ENCODE measurements at regions not wholly inside any gene's neighbourhood (a gene's known extent, or its start where the extent isn't known, plus 50 kb on each side); places are given as distances from the start of the nearest gene placed in this dataset.
A peak's percentile ranks its signal among the peaks of the same experiment; 100 is the strongest.

GRCh38 chr13:70788074-70788473, 679.8 kb upstream of the KLHL1 start (continued):
- TF ChIP-seq IRF3 (IDR thresholded peaks at IDR 0.05; ENCODE audit: low read depth, low read length) = no peak
- TF ChIP-seq TCF12 (IDR thresholded peaks at IDR 0.05) = no peak
- TF ChIP-seq ZBTB33 (IDR thresholded peaks at IDR 0.05; ENCODE audit: borderline replicate concordance, low read depth) = no peak
- no peak for TF ChIP-seq USF1 (IDR thresholded peaks at IDR 0.05; ENCODE audit: borderline replicate concordance, low read depth)
- no peak for TF ChIP-seq REST (IDR thresholded peaks at IDR 0.05; ENCODE audit: low read depth, low read length)
- TF ChIP-seq TEAD4 (IDR thresholded peaks at IDR 0.05; ENCODE audit: borderline replicate concordance, insufficient read depth) = no peak

- CTCF ChIA-PET = interaction anchor here (3.0 kb wide), 1 partner anchor 16 kb away, joined by 8 read pairs; no protein-coding TSS in a partner anchor
- Histone ChIP-seq H3K4me1 (ENCODE audit: control insufficient read depth in 1 of 2, insufficient read depth in 2 of 2, low read depth in 1 of 2, low read length in 1 of 2) (peaks cover 0 to 14% of the 10 kb centered on the region in 2 experiments; a peak in 2 of 4 replicates), H2AFZ (ENCODE audit: low read depth) (no peak overlapping the region), H3K27ac (ENCODE audit: low read depth in 2 of 2, low read length in 1 of 2) (peak overlapping the region in 1 of 2 experiments; percentile 43; a peak in 2 of 4 replicates), H3F3A (replicated peaks; ENCODE audit: insufficient read depth) (no peaks in the 10 kb centered on the region), H3K4me3 (ENCODE audit: low read depth in 2 of 2, low read length in 1 of 2) (no peak overlapping the region), H3K27me3 (ENCODE audit: insufficient read depth) (no peaks in the 10 kb centered on the region), H3K4me2 (no peak overlapping the region), H3K79me2 (ENCODE audit: insufficient read depth) (no peaks in the 10 kb centered on the region), H3K36me3 (replicated peaks in 1 of 2; ENCODE audit: control insufficient read depth in 1 of 2, insufficient read depth in 2 of 2, low read length in 1 of 2) (no peaks in the 10 kb centered on the region), H3K9me3 (no peaks in the 10 kb centered on the region), H3K9ac (no peak overlapping the region), H4K20me1 (ENCODE audit: insufficient read depth) (no peaks in the 10 kb centered on the region), H3K9me2 (no peaks in the 10 kb centered on the region)
- WGBS (ENCODE audit: low lambda C conversion rate) = 59% methylated on average over 3 of the region's 3 CpGs
- TF ChIP-seq TAF1 (IDR thresholded peaks at IDR 0.05; ENCODE audit: borderline replicate concordance, low read depth, low read length) (no peak), RAD21 (IDR thresholded peaks at IDR 0.05; ENCODE audit: low read length) (no peak), ELF1 (IDR thresholded peaks at IDR 0.05) (no peak), NRF1 (IDR thresholded peaks at IDR 0.05; ENCODE audit: low read depth, low read length) (no peak), CHD2 (IDR thresholded peaks at IDR 0.05; ENCODE audit: low read length, partially characterized antibody) (peak; percentile 11), USF1 (IDR thresholded peaks at IDR 0.05; ENCODE audit: borderline replicate concordance, low read depth) (no peak), RCOR1 (IDR thresholded peaks at IDR 0.05; ENCODE audit: low read length) (no peak), RXRA (IDR thresholded peaks at IDR 0.05; ENCODE audit: borderline replicate concordance, low read depth) (no peak), RFX5 (IDR thresholded peaks at IDR 0.05; ENCODE audit: low read length) (no peak), USF2 (IDR thresholded peaks at IDR 0.05; ENCODE audit: borderline replicate concordance, low read depth, low read length) (no peak), TEAD4 (IDR thresholded peaks at IDR 0.05; ENCODE audit: borderline replicate concordance, insufficient read depth) (no peak), EP300 (IDR thresholded peaks at IDR 0.05; ENCODE audit: borderline replicate concordance in 1 of 2, low read depth in 1 of 2, low read length in 1 of 2) (peak in 1 of 2 experiments; percentile 63; a peak in 1 of 4 replicates), CTCF (IDR thresholded peaks at IDR 0.05) (no peak)
- no peak for DNase-seq
- POLR2A ChIA-PET = no interaction called here
These were observed 676.1 kb upstream of the KLHL1 start for GRCh38 chr13:70784207-70784989.
